Thyroid gland (tissue), 4 donors: ENCODE measurements at regions not wholly inside any gene's neighbourhood (a gene's known extent, or its start where the extent isn't known, plus 50 kb on each side); places are given as distances from the start of the nearest gene placed in this dataset.
A peak's percentile ranks its signal among the peaks of the same experiment; 100 is the strongest.

Experiments used
- POLR2A ChIP-seq, 2 donors: fragments of 450-650 bp; IDR thresholded peaks; one replicate each; pipeline ENCODE4 v1.6.1; 2017; ENCODE audit warnings: antibody characterized with exemption in 2 of 2, mild to moderate bottlenecking in 2 of 2, moderate library complexity in 1 of 2
- TF ChIP-seq, protein P1 (sequence below), 6 experiments: fragments of 200-600 bp in 3 of 6; fragments of 450-650 bp in 3 of 6; sonication (generic) in 3 of 6; IDR thresholded peaks; one replicate each; pipeline ENCODE4 v1.5.1; 2016 to 2019; ENCODE audit warnings: antibody characterized with exemption in 6 of 6, mild to moderate bottlenecking in 2 of 6, inconsistent platforms in 1 of 6, moderate library complexity in 1 of 6

GRCh38 chr12:132414634-132415326, 75.2 kb upstream of the FBRSL1 start:
- TF ChIP-seq POLR2A (IDR thresholded peaks at IDR 0.05), result no peak
- TF ChIP-seq, protein P1, sequence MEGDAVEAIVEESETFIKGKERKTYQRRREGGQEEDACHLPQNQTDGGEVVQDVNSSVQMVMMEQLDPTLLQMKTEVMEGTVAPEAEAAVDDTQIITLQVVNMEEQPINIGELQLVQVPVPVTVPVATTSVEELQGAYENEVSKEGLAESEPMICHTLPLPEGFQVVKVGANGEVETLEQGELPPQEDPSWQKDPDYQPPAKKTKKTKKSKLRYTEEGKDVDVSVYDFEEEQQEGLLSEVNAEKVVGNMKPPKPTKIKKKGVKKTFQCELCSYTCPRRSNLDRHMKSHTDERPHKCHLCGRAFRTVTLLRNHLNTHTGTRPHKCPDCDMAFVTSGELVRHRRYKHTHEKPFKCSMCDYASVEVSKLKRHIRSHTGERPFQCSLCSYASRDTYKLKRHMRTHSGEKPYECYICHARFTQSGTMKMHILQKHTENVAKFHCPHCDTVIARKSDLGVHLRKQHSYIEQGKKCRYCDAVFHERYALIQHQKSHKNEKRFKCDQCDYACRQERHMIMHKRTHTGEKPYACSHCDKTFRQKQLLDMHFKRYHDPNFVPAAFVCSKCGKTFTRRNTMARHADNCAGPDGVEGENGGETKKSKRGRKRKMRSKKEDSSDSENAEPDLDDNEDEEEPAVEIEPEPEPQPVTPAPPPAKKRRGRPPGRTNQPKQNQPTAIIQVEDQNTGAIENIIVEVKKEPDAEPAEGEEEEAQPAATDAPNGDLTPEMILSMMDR (IDR thresholded peaks at IDR 0.05), result peak; percentile 75 to 96 (median 88)
